Activated CD4-positive, alpha-beta T cell treated with anti-CD3 and anti-CD28 coated beads, Interleukin-2, Interleukin-6, amounts not matched to agents 100 ng/mL and 50 ng/mL, durations not matched to agents 16 hours and 8 hours (primary cell): ENCODE measurements at regions not wholly inside any gene's neighbourhood (a gene's known extent, or its start where the extent isn't known, plus 50 kb on each side); places are given as distances from the start of the nearest gene placed in this dataset.
"Not testable (repeated sequence)": the region's sequence is repeated elsewhere in the genome, so short reads cannot be mapped to it uniquely, and the experiment has no call there.

ENCODE experiments used
- DNase-seq: peaks from one replicate; pipeline ENCODE4 v3.0.0-alpha.2; 2020

DNA sequence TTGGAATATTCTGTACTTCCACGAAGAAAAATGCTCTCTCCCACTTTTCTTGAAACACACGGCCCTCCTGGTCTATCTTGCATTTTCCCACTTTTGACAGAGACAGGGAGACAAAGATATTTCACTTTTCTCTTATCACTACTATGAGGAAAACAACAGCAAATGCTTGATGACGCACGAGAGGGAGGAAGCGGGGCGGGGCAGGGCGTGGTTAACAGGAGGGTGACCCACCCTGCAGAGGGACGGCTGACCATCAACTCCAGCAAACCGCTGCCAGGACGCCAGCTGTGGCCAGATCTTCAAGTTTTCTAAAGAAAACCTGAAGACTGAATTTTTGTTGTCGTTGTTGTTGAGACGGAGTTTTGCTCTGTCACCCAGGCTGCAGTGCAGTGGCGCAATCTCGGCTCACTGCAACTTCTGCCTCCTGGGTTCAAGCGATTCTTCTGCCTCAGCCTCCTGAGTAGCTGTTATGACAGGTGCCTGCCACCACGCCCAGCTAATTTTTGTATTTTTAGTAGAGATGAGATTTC, 63.8 kb downstream of the NSUN5 start:
- DNase-seq = not testable (repeated sequence)

DNA sequence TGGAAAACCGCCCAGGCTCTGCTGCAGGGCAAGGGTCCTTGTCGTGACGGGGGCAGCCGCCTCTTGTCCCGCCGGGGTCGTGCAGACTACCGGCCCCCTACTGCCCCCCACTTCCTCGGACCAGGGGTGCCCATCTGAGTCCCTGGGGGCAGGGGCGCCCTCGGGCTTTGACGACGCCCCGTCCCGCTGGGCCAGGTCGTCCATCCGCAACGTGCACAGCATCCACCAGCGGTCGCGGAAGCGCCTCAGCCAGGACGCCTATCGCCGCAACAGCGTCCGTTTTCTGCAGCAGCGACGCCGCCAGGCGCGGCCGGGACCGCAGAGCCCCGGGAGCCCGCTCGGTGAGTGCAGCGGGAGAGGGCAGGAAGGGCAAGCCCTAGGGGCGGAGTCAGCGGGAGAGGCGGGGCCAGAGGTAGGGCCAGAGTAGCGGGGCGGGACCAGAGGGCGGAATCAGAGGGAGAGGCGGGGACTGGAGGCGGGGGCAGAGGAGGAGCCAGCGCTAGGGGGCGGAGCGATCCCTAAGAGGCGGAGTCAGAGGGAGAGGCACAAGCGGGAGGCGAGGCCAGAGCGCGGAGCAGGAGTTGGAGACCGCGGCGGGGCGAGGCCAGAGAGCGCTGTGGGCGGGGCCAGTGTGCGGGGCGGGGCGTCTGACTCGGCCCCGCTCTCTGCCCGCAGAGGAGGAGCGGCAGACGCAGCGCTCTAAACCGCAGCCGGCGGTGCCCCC, 73.5 kb downstream of the NSUN5 start:
- DNase-seq = peak; percentile 91

DNA sequence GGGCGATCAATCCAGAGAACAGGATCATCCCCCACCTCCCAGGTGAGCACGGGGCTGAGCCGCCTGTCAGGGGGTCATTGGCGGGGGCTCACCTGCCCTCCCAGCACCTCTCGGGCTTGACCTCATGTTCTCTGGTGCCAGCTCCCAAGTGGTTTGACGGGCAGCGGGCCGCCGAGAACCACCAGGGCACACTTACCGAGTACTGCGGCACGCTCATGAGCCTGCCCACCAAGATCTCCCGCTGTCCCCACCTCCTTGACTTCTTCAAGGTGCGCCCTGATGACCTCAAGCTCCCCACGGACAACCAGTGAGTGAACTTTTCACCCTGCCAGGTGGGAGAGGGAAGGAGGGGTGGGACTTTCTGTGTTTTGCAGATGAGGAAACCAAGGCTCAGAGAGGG, 82.9 kb downstream of the NSUN5 start:
- DNase-seq = not testable (repeated sequence)

DNA sequence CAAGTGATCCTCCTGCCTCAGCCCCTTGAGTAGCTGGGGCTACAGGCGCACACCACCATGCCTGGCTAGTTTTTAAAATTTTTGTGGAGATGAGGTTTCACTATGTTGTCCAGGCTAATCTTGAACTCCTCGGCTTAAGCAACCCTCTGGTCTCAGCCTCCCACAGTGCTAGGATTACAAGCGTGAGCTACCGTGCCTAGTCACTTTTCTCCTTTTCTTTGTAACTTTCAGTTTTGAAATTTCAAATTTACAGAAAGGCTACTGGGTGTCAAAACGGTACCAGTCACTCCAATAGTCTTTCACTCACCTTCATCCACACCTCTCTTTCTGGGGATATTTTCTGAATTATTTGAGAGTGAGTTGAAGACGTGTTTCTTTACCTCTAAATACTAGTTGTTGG, 86.9 kb downstream of the NSUN5 start:
- not testable (repeated sequence) for DNase-seq

DNA sequence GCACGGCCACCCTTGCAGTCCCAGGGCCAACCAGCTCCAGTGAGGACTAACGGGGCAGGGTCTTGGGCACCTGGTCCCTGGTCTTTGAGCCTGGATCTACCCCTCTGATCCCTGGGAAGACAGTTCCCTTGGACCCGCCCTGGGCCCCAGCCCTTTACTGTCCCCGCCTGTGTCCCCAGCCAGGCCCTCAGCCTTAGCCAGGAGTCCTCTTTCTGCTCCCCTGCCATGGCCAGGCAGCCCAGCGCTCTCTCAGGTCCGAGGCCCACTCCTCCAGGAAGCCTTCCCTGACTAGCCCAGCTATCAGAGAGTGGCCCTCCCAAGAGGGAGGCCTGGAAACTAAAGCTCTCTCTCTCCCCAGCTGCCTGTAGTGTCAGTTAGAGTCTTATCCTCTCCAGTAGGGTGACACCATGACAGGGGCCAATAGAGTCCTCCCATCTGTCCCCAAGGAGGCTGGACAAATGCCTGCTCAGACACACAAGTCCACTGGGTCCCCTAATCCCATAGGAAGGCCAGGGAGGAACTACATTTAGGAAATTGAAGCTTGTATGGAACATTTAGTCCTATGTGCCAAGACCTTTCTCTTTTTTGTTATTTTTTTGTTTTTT, 87.8 kb downstream of the NSUN5 start:
- not testable (repeated sequence) for DNase-seq

DNA sequence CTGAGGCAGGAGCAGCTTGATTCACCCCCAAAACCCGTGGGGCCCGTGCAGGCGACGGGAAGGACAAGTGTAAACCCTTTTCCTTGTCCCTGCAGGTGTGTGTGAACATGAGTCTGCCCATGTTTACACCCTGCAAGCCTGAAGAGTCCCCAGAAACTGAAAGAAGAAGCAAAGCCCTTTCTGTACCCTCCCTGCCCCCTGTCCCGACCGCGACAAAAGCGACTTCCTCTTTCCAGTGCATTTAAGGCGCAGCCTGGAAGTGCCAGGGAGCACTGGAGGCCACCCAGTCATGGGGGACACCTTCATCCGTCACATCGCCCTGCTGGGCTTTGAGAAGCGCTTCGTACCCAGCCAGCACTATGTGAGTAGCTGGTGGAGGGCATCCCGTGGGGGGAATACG, 88.3 kb downstream of the NSUN5 start:
- DNase-seq = not testable (repeated sequence)

DNA sequence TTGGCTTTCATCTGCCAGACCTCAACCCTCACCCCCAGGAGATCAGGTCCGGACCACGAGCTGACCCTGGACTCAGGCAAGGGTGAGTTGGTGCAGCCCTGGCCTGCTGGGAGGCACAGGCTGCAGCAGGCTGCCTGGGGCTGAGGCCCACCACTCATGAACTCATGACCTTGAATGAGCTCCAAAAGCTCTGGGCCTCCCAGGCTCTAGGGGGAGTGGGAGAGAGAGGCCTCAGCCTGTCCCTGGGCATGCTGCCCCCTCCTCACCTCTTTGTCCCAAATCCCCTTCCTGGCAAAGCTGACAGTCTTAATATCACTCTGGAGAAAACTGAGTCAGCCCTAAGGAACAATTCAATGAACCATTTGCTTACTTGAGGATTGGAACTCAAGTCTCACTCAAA, 89.8 kb downstream of the NSUN5 start:
- DNase-seq = not testable (repeated sequence)

DNA sequence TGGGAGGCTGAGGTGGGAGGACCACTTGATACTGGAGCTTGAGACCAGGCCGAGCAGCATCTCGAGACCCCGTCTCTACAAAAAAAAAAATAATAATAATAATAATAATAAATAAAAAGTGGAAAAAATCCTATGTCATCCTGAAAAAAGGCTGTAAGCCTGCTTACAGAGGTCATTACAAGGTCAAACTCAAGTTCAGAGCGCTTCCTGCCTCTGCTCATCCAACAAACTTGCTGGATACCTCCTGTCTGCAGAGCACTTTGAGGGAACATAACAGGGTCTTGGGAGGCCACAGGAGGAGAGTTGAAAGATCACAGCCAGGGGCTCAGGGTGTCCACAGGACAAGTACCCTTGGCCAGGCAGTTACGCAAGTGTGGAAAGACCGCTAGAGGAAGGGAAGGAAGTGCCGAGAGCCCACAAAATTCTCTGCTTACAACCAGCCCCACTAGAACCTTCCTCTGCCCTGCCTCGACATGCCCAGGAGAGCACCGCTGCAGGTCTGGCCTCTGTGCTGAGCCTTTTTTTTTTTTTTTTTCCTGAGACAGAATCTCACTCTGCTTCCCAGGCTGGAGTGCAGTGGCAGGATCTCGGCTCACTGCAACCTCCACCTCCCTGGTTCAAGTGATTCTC, 92.5 kb downstream of the NSUN5 start:
- DNase-seq = not testable (repeated sequence)

DNA sequence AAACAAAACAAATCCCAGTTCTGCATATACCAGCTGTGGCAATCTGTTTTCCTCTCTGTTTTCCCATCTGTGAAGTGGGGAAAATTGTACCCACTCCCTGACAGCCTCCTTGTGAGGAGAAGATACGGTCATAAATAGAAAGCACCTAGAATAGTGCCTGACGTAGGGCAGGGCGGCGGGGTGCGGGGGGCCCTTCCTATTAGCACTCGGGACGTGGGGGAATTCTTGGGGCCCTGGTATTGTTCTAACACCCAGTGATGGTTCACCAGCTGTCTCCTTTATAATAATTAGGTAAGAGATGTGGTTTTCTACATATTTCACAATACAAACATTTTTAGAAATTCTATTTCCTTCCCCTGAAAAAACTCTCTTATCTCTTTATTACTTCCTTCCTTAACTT, 93.4 kb downstream of the NSUN5 start:
- DNase-seq = not testable (repeated sequence)

DNA sequence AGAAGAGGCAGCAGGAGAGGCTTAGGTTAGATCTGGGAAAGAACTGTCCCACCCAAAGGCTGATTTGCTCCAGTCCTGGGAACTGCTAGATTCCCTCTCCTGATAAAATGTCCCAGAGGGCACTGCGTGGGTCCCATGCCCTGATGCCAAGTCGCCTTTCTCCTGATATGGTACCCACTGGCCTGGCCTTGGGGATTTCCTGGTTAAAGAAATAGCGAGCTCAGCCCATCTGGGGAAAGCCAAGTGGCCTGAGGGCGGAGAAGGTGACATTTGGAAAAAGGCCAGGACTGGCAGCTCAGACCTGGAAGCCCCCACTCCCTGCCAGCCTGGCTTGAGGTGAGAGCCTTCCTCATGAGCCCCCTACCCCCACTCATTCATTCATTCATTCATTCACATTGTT, 94.2 kb downstream of the NSUN5 start:
- DNase-seq = not testable (repeated sequence)

DNA sequence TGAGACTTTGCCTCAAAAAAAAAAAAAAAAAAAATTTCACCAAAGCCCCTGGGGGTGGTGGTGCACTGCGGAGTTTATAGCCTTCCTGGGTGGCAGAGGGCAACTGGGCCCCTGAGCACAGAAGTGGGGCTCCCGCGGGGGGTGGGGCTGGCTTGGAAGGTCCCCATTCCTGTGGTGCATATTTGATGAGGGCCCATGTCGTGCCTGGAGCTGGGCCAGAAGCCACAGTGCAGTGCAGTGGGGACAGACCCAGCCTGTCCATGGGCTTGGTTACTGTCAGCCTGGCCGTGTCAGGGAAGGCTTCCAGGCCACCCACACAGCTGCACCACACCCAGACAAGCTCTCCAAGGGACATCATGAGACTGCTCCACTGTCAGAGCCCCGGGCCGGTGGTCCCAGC, 95.5 kb downstream of the NSUN5 start:
- not testable (repeated sequence) for DNase-seq

DNA sequence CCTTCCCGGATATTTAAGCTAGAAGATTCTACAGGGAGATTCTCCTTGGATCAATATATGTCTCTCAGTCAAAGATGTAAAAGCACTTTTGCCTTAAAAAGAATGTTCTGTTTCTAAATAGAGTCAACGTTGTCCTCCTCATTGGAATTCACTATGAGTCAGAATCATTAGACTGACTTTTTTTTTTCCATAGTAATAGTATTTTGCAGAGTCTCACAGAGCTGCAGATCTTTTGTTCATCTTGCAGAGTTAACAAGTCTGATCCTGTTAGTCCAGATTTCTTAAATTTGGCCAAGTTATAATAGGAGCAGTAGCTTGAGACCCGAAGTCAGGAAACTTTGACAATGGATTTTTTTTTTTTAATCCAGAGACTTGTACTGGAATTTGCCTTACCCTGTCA, 103.0 kb downstream of the NSUN5 start:
- DNase-seq = not testable (repeated sequence)

DNA sequence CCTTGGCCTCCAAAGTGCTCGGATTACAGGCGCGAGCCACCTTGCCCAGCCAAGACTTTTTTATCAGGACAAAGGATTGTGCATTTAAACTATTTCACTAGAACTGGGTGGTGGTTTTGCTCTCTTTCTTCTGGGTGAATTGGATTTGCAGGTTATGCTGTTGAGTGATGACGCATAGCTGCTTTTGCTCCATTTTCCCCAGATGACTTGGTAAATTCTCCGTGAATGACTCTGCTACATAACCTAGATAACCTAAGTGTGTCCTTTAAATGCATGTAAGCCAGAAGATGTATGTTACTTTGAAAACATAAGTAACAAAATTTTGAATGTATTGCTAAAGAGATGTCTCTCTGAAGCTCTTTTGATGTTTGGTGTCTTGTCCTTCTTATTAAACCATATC, 103.7 kb downstream of the NSUN5 start:
- DNase-seq = not testable (repeated sequence)

DNA sequence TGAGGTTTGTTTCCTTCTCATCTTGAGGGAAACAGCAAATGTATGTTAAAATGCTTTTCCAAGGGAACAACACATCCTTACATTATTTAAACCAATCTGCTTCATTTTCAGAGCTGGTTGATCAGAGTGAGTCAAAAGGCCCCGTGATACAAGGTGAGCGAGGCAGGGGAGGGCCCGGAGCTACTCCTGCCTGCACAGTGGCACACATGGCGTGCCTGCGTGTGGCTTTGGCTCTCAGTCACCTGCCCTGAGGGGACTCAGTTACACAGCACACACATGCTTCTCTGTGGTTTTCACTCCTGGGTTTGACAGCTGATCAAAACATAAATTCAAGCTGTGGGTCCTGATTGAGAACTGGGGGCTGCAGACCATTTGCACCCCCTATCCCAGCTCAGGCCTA, 105.3 kb downstream of the NSUN5 start:
- not testable (repeated sequence) for DNase-seq

DNA sequence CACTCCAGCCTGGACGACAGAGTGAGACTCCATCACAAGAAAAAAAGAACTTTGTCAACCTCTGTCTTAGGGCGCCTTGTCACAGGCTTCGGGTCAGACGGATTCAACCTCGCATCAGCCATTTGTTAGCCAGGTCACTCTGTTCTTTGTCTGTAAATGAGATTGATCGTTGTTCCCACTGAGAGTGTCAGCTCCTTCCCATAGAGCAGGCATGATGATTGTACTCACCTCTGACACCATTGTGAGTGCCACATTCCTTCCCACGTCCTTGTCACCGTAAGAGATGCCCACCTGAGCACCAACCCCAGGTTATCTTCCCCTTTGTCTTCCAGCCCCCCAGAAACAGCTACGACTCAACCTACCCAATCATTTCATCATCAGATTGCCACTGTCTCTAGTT, 107.4 kb downstream of the NSUN5 start:
- DNase-seq = not testable (repeated sequence)

DNA sequence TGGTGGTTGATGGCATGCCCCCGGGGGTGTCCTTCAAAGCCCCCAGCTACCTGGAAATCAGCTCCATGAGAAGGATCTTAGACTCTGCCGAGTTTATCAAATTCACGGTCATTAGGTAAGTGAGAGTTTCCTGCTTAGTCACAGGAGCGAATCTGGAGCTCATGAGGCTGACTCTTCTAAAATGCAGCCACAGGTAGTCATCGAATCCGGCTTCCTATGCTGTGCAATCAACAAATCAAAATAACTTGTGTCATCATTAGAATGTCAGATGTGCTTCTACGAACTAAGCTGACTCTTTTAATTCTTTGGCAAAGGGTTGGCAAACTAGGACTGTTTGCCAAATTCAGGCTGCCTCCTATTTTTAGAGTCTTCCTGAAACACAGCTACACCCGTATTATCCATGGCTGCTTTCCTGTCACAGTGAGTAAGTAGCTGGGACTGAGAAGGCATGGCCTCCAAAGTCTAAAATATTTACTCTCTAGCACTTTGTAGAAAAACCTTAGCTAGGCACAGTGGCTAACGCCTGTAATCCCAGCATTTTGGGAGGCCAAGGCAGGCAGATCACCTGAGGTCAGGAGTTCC, 108.0 kb downstream of the NSUN5 start:
- not testable (repeated sequence) for DNase-seq

DNA sequence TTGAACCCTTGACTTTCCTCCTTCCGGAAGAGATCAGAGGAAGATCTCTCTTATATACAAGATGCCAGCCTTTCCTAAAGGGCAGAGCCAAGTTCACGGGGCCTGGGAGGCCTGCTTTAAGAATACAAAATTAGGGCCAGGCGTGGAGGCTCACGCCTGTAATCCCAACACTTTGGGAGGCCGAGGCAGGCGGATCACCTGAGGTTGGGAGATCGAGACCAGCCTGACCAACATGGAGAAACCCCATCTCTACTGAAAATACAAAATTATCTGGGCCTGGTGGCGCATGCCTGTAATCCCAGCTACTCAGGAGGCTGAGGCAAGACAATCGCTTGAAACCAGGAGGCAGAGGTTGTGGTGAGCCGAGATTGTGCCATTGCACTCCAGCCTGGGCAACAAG, 108.2 kb upstream of the SPDYE9 start:
- not testable (repeated sequence) for DNase-seq

DNA sequence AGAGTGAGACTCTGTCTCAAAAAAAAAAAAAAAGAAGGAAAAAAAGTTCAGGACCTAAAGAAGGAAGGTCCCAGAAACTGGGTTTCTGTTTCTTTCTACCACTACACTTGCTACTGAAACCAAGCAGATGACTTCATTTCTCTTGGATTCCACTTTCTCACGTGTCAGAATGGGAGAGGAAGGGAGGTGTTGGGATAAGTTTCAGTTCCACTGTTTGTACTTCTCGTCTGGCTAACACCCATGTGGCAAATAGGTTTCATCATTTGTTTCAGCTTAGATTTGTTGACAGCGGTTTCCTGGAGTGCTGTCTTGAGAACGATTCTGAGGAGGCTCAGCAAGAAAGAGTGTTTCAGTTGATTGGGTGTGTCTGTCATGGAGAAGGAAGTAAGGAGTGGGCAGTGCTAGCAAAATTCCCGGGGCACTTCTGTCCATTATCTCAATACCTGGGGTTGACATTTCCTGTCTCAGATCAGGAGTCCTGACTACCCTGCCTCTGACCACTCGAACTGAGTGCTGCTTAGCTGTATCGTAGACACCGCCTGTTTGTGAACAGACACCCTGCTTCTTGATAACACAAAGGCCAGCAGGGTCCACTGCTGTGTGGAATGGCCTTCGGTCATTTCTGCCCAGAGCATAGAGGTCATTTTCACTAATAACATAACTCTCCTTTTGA, 104.8 kb upstream of the SPDYE9 start:
- not testable (repeated sequence) for DNase-seq

DNA sequence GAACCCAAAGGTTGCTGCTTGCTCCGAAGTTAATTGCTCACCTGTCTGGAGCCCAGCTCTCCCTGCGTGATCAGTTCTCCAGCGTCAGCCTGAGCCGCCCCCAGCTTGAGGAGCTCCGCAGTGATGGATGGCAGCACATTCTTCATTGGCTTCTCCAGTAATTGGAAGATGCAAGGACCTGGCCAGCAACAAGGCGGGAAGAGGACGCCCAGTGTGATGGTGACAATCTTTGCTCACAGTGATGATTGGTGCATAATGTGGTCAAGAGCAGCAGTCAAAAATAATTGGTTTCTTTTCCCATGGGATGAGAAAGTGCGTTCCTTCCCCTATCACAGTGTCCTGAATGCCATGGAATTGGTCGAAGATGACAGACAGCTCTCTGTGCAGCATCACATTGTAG, 102.4 kb upstream of the SPDYE9 start:
- DNase-seq = not testable (repeated sequence)

DNA sequence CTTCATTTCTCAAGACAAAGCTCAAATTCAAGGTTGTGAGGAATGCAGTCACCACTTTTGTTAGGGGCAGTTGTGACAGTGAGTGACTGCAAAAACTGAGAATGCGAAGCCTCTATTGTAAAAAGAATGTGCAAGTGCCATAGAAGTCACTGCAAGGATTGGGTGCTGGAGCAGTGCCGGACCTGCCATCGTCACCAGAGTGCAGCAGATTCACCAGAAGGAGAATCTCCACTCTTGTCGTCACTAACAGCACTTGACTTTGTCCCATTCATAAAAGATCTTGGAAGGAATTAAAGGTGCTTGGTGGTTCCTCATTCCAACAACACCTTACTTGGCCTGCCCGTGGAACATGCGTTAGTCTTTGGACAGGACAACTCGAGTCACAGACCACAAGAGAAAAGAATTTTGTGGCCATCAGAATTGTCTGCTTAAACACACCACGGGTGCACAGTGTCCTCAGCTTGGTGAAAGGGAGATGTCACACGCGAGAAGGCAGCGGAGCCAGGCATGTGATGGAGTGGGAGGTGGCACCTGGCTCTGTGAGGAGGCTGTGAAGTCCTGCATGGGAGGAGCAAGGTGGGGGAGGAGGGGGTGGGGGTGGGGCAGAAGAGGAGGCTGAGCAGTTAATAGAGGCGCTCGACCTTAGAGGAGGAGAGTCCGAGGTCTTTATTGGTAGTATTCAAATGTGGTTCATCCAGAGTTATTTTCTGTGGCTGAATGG, 100.9 kb upstream of the SPDYE9 start:
- not testable (repeated sequence) for DNase-seq

DNA sequence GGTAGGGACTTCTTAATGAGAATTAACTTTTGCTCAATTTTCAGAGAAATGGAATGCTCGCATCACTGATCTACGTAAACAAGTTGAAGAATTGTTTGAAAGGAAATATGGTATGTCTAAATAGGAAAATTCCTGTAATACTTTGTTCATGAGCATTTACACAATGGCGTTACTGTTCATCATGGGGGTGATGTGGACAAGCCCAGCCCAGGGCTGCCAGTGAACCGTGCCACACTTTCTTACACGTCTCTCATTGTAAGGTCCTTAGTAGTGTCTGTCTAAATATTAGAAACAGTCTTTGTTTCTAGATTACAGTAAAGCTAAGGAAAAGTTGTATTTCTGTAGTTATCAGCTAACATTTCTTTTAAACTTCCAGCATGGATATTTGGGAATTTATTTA, 91.0 kb upstream of the SPDYE9 start:
- not testable (repeated sequence) for DNase-seq

DNA sequence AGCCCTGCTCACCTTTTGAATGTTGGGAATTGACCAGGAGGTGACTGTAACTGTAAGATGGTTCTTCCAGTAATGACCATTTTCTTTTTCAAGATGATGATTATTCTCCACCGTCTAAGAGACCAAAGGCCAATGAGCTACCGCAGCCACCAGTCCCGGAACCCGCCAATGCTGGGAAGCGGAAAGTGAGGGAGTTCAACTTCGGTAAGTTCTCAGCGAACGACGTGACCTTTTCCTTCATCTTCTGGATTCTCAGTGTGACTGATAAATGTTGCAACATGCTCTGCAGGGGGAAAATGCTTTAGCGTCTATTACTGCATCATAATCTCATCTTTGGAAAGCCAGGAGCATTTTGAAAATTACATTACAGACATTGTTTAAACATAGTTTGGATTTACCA, 89.5 kb upstream of the SPDYE9 start:
- not testable (repeated sequence) for DNase-seq
